Activated naive CD4-positive, alpha-beta T cell treated with anti-CD3 and anti-CD28 coated beads, Interleukin-2, amount 50 U/mL, for 24 hours (primary cell): ENCODE measurements at regions not wholly inside any gene's neighbourhood (a gene's known extent, or its start where the extent isn't known, plus 50 kb on each side); places are given as distances from the start of the nearest gene placed in this dataset.

ENCODE experiments used
- H3K27ac Mint-ChIP-seq: one replicate; pipeline ENCODE4 v1.8.0; 2021; ENCODE audit warnings: mild to moderate bottlenecking, mixed read lengths
- H3K27me3 Mint-ChIP-seq: one replicate; pipeline ENCODE4 v1.8.0; 2021; ENCODE audit warnings: mixed read lengths
- H3K36me3 Mint-ChIP-seq: one replicate; pipeline ENCODE4 v1.8.0; 2021; ENCODE audit warnings: mixed read lengths
- H3K4me1 Mint-ChIP-seq: one replicate; pipeline ENCODE4 v1.8.0; 2021; ENCODE audit warnings: mixed read lengths
- H3K4me3 Mint-ChIP-seq: one replicate; pipeline ENCODE4 v1.8.0; 2021; ENCODE audit warnings: mild to moderate bottlenecking, mixed read lengths
- H3K9me3 Mint-ChIP-seq: one replicate; pipeline ENCODE4 v1.8.0; 2021; ENCODE audit warnings: mixed read lengths

DNA sequence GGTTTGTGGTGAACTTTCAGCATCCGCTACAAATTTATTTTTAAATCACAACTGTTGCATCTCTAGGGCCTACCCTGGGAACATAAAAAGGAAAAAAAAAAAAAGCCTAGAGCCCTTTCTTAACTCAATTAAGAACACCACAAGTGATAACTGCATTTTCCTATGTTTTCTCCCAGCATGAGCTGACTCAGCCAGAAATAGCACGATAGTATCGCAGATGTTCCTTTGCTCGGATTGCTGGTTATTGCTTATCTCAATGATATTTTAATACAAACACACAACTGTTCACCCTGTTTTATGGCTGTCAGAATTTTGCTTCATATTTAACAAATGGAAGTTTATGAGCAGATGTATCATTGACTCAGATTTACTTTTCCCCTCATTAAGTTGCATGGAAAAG lies 251.8 kb upstream of the SUCLG2 start:
- Mint-ChIP-seq H3K27me3 (no peaks in the 10 kb centered on the region), H3K4me1 (peaks cover 22% of the 10 kb centered on the region), H3K4me3 (no peak overlapping the region), H3K36me3 (no peaks in the 10 kb centered on the region), H3K9me3 (no peaks in the 10 kb centered on the region), H3K27ac (no peak overlapping the region)

DNA sequence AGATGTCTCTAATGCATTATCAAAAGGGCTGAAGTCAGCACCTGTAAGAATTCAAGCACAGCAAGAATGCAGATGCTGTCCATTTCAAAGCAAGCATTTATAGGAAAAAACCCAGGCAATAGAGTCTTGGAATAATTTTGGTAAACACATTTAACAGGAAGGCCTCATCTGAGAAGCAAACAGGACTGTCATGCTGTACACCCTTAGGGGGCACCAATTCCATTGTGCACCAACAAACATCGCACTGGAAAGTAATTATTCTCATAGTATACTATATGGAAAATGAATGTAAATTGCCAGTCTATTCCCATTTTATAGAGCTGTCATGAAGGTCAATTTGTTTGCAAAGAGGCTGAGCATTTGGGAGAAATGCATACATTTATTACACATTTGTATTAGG lies 247.3 kb upstream of the SUCLG2 start:
- no peak overlapping the region for H3K27ac Mint-ChIP-seq
- peaks cover 11% of the 10 kb centered on the region for H3K4me1 Mint-ChIP-seq
- H3K36me3 Mint-ChIP-seq = no peaks in the 10 kb centered on the region
- H3K4me3 Mint-ChIP-seq = no peak overlapping the region
- no peaks in the 10 kb centered on the region for H3K9me3 Mint-ChIP-seq
- H3K27me3 Mint-ChIP-seq = no peaks in the 10 kb centered on the region

DNA sequence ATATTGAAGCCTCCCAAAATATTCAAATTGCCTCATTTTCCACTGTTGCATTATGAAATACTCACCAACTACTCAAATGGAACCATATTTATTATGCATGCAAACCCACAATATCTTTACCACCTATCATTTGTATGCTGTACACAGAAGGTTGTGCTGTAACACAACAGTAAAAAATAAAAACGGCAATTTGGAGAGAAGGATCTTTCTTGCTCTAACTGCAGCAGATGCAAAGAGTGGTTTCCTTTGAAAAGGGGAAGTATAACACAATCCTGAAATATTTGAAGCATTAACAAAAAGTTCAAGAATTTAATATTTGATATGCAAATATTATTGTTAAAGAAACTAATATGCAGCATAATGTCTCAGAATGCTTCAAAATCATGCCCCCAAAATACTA lies 244.5 kb upstream of the SUCLG2 start:
- Mint-ChIP-seq H3K4me3 (no peak overlapping the region), H3K36me3 (no peaks in the 10 kb centered on the region), H3K9me3 (no peaks in the 10 kb centered on the region)

DNA sequence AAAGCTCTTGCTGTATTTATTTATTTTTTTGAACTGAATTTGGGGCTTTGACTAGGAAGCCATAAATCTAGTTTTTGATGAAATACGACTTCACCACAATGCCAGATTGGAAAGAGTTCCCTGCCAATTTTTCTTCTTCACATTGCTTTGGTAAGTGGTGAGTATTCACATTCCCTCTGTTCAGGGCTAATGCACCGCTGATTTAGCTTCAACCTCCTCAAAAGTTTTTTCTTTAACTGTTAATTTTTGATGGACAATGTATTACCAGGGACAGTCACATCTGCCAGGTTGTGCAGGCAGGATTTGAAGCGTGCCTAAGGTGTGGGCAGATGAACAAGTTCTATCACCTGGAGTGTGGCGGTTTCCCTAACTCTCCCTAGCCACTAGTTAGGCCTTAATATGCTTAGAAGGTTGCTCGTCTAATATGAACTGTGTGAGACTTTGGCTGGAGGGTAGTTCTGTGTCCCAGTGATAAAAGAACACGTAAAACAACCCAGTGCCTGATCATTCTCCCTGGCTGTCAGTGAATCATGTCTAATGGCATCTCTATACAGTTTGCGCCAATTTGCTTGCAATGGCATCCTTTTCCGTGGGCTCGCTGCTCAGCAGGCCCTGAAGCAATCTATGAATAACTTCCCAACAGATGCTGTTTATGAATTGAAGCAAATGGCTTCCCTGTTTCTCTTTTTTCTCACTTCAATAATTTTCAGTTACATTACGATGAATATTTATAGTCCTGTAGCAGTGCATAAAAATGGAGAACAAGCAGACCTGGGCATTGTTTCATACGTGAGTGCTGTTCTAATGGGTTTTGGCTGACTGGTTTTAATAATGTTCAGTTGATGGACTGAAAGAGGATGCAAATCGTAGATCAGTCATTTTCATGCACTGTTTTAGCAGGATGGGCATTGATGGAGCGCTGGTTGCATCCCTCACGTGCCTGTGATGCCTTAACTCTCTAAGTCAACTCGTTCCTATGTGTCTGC lies 243.2 kb upstream of the SUCLG2 start:
- no peak overlapping the region for H3K4me3 Mint-ChIP-seq
- no peaks in the 10 kb centered on the region for H3K36me3 Mint-ChIP-seq
- no peaks in the 10 kb centered on the region for H3K27me3 Mint-ChIP-seq
- H3K9me3 Mint-ChIP-seq = no peaks in the 10 kb centered on the region
- H3K4me1 Mint-ChIP-seq = no peaks in the 10 kb centered on the region
- no peak overlapping the region for H3K27ac Mint-ChIP-seq

More for the DNA sequence above, 244.5 kb upstream of the SUCLG2 start:
- H3K4me1 Mint-ChIP-seq = no peaks in the 10 kb centered on the region
- no peaks in the 10 kb centered on the region for H3K27me3 Mint-ChIP-seq
- H3K27ac Mint-ChIP-seq = no peak overlapping the region

DNA sequence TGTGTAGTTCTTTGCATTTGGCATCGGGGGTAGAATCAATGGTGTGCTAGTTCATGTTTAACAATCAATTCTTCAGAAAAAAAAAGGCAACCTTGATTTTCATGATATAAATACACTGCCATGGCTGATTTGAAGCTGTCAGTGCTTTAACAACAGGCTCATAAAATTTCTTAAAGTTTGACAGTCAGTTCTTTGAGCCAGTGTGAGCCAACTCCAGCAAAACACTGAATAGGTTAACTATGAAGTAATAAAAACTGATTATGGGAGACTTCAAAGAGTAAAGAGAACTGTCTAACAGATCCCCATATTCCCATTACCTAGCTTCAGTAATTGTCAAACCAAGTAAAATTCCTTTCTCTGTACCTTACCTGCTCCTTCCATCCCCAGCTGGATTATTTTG lies 241.7 kb upstream of the SUCLG2 start:
- H3K4me1 Mint-ChIP-seq = no peaks in the 10 kb centered on the region
- no peak overlapping the region for H3K27ac Mint-ChIP-seq
- no peaks in the 10 kb centered on the region for H3K36me3 Mint-ChIP-seq
- no peaks in the 10 kb centered on the region for H3K27me3 Mint-ChIP-seq
- H3K9me3 Mint-ChIP-seq = peaks cover under 1% of the 10 kb centered on the region
- H3K4me3 Mint-ChIP-seq = no peak overlapping the region

DNA sequence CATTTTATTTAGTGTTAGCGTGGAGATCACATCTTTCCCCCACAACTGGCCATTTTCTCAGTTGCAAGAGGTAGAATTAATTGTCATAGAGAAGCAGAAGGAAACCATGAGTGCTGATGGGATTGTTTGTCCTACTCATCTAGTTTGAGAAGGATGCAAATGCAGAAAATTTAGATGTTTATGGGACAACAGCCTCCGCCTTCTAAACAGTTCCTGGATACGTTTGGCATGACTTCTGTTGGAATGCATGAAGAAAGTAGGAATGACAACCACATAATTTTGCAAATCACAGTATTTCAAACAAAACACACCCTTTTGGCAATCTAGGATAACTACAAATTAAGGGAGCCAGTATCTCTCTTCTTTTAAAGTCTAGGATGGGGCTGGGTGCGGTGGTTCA lies 240.1 kb upstream of the SUCLG2 start:
- no peak overlapping the region for H3K27ac Mint-ChIP-seq
- H3K4me3 Mint-ChIP-seq = no peak overlapping the region
- no peaks in the 10 kb centered on the region for H3K4me1 Mint-ChIP-seq
- peaks cover 4% of the 10 kb centered on the region for H3K36me3 Mint-ChIP-seq
- no peaks in the 10 kb centered on the region for H3K27me3 Mint-ChIP-seq
- peaks cover 11% of the 10 kb centered on the region for H3K9me3 Mint-ChIP-seq

DNA sequence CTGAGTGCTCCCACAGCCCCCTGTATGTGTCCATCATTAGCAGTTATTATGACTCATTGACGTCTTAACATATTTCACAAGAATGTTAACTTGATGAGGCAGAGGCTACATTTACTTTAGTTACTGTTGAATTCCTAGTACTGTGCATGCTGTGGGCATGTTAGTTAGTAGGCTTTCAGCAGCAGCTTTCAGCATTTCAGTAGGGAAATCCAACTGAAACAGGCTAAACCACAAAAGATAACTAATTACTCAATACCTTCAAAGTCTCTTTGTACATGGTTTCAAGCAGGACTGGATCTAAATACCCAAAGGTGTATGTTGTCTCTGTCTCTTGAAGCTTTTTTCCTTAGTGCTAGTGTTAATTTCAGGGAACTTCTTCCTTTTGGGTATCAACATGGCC lies 229.9 kb upstream of the SUCLG2 start:
- H3K4me3 Mint-ChIP-seq = no peak overlapping the region

DNA sequence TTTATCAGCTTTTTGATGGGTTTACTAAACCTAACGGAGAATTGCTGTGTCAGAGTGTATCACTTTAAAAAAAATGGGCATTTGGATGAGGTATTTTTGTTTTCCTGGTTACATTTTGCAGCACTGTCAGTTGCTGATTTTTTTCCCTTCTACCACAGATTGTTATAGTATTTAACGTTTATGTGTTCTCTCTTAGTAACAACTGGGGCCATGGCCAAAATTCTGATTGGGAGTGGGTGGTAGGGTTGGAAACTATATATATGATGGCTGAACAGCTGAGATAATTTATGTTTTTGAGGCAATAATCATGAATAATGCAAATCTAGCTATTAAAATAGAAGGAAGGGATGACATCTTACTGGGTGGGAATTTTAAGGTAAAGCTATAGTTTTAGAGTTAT lies 229.4 kb upstream of the SUCLG2 start:
- Mint-ChIP-seq H3K27me3 (no peaks in the 10 kb centered on the region), H3K9me3 (no peaks in the 10 kb centered on the region), H3K4me1 (no peaks in the 10 kb centered on the region), H3K36me3 (no peaks in the 10 kb centered on the region), H3K4me3 (no peak overlapping the region), H3K27ac (no peak overlapping the region)

More for the DNA sequence above, 229.9 kb upstream of the SUCLG2 start:
- H3K36me3 Mint-ChIP-seq = no peaks in the 10 kb centered on the region
- H3K27ac Mint-ChIP-seq = no peak overlapping the region
- H3K27me3 Mint-ChIP-seq = no peaks in the 10 kb centered on the region
- no peaks in the 10 kb centered on the region for H3K9me3 Mint-ChIP-seq
- no peaks in the 10 kb centered on the region for H3K4me1 Mint-ChIP-seq

DNA sequence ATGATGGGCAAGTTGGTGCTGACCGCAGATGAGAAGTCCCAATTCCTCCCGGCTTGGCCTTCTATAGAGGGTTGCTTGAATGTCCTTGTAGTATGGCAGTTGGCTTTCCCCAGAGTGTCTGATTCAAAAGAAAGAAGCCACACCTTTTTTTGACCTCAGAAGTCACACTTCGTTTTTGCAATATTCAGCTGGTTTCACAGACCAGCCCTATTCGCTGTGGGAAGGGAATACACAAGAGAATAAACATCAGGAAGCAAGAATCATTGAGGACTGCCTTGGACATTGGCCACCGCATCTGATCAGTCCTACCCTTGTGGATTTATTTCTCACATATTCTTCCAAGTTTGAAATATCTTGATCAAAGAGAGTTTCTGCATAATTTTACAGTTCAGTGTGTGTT lies 228.6 kb upstream of the SUCLG2 start:
- Mint-ChIP-seq H3K9me3 (no peaks in the 10 kb centered on the region), H3K27me3 (no peaks in the 10 kb centered on the region), H3K4me1 (no peaks in the 10 kb centered on the region), H3K36me3 (no peaks in the 10 kb centered on the region), H3K4me3 (no peak overlapping the region), H3K27ac (no peak overlapping the region)

DNA sequence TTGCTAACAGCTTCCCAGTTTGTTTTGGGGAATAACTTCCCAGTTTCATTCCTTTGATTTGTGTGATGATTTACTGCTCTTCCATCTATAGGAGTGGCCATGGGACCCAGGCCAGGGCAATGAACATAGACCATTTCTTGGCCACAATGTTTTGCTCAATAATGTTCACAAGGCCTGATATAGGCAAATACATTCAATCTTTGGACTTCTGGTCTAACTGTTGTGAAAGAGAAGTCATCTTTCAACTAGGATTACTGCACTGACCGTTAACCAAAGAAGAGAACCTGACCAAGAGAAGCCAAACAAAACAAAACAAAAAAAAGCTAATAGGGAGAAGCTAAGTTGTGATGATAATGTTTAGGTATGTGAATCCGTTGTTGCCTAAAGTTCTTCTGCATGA lies 221.8 kb upstream of the SUCLG2 start:
- Mint-ChIP-seq H3K27ac (no peak overlapping the region), H3K4me1 (no peaks in the 10 kb centered on the region), H3K4me3 (no peak overlapping the region), H3K27me3 (no peaks in the 10 kb centered on the region), H3K9me3 (no peaks in the 10 kb centered on the region), H3K36me3 (no peaks in the 10 kb centered on the region)

DNA sequence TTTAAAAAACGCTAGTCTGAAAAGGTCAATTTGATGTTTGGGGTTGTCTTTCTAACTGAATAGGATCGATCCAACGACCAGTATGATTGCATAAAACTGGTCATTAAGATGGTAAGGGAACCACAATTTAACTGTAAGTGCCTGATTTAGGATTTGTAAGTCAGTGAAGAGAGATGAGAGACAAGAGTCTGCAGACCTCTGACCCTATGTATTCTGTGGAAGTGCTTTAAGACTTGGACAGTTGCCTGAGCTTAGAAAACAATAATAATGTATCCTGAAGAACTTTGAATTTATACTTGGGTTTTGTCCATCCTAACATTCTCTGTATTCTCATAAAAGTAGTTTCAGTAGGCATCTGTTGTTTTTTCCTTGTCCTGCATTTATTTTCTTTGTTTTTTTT lies 221.4 kb upstream of the SUCLG2 start:
- Mint-ChIP-seq H3K27me3 (no peaks in the 10 kb centered on the region), H3K4me1 (no peaks in the 10 kb centered on the region), H3K4me3 (no peak overlapping the region), H3K36me3 (no peaks in the 10 kb centered on the region), H3K9me3 (no peaks in the 10 kb centered on the region), H3K27ac (no peak overlapping the region)

DNA sequence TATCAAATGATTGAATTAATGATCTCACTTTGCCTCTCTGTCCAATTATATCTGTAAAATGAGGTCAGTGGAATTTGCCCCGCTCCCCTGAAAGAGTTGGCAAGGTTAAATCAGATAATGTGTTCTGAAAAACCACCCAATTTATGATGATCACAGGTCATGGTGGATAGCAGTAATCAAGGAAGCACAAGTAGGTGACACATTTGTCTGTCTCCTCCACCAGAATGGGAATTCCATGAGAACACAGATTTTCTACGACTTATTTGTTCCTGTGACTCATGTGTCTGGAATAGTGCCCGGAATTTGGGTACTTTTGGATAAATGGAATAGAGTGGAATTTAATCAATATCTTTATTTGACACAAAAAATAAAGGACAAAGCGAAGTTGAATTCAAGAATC lies 220.9 kb upstream of the SUCLG2 start:
- Mint-ChIP-seq H3K27ac (no peak overlapping the region), H3K36me3 (no peaks in the 10 kb centered on the region), H3K4me1 (no peaks in the 10 kb centered on the region), H3K27me3 (no peaks in the 10 kb centered on the region), H3K4me3 (no peak overlapping the region), H3K9me3 (no peaks in the 10 kb centered on the region)

DNA sequence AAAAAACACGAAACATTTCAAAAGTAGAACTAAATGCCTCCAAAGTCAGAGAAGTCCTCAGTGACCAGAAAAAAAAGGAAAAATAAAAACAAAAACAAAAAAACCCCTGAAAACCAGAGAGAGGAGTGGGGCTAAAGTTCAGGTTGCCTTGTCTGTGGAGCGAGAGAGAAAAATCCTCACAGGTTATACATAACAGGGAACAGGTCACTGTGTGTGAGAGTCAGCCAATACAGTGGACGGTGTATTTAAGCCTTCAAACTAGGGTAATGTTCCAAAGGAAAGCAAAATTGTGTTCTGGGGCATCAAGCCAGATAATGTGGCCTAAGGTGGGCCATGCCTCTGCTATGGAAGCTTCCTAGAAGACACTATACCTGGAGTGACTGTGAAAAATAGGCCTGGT lies 216.1 kb upstream of the SUCLG2 start:
- H3K4me3 Mint-ChIP-seq = no peak overlapping the region
- no peak overlapping the region for H3K27ac Mint-ChIP-seq

DNA sequence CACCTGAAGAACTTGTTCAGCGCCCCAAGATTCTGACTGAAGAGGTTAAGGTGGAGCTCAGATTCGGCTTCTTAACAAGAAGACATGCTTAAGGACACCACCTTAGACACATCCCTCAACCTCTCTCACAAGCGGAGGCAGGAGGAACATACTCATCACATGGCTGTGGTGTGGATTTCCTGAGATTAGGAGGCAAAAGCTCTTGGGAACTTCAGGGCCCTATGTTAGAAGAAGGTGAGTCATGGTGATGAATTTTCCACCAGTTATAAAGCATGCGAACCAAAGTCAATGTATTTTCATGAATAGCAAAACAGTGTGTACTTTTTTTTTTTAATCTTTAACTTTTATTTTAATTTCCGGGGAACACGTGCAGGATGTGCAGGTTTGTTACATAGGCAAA lies 212.2 kb upstream of the SUCLG2 start:
- Mint-ChIP-seq H3K4me1 (no peaks in the 10 kb centered on the region), H3K27ac (no peak overlapping the region), H3K9me3 (no peaks in the 10 kb centered on the region), H3K27me3 (no peaks in the 10 kb centered on the region), H3K36me3 (peaks cover 2% of the 10 kb centered on the region), H3K4me3 (no peak overlapping the region)

More for the DNA sequence above, 216.1 kb upstream of the SUCLG2 start:
- Mint-ChIP-seq H3K27me3 (no peaks in the 10 kb centered on the region), H3K36me3 (peaks cover 2% of the 10 kb centered on the region), H3K9me3 (no peaks in the 10 kb centered on the region), H3K4me1 (no peaks in the 10 kb centered on the region)

DNA sequence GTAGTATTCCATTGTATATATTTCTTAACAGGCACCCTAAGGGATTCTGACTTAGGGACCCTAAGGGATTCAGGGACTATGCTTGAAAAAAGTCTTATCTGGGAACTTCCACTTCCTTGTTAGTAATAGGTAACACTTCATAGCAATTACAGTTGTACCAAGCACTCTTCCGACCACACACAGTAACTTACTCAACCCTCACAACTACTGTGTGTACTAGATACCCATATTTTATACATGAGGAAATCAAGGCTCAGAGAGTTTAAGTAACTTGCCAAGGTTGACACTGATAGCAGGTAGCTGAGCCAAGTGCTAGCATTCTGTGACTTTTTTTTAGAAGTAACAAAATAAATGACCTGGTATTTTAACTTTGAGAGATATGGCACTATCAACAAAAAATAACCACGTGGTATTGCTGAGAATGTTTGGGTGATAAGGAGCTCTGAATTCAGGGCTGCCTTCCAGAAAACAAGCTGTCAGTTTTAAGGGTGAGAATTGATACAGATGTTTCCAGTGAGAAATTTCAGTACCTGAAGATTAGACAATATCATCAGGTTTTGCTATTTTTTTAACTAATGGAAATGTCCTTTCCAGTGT lies 210.3 kb upstream of the SUCLG2 start:
- no peak overlapping the region for H3K4me3 Mint-ChIP-seq
- H3K9me3 Mint-ChIP-seq = no peaks in the 10 kb centered on the region
- no peaks in the 10 kb centered on the region for H3K27me3 Mint-ChIP-seq
- H3K36me3 Mint-ChIP-seq = peaks cover 2% of the 10 kb centered on the region
- H3K27ac Mint-ChIP-seq = no peak overlapping the region
- H3K4me1 Mint-ChIP-seq = no peaks in the 10 kb centered on the region

DNA sequence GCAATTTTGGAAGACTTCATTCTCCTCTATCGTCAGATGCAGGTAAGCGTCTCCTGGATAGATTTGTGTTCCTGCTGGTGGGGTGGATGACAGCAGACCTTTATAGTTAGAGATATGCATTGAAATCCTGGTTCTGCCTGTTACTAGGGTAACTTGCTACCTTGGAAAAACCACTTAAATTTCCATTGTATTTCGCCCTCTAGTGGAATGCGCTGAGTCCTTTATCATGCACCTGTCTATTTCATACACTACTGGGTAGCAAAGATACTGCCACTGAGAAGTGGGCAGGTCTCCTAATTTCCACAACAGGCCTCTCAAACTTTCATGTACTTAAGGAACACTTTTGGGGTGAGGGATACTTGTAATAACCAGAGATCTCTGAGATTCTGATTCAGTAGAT lies 209.5 kb upstream of the SUCLG2 start:
- no peaks in the 10 kb centered on the region for H3K27me3 Mint-ChIP-seq
- H3K36me3 Mint-ChIP-seq = peaks cover 2% of the 10 kb centered on the region
- H3K4me3 Mint-ChIP-seq = no peak overlapping the region
- no peak overlapping the region for H3K27ac Mint-ChIP-seq
- peaks cover under 1% of the 10 kb centered on the region for H3K4me1 Mint-ChIP-seq
- no peaks in the 10 kb centered on the region for H3K9me3 Mint-ChIP-seq
